Transverse colon (tissue), 4 donors: ENCODE measurements at regions not wholly inside any gene's neighbourhood (a gene's known extent, or its start where the extent isn't known, plus 50 kb on each side); places are given as distances from the start of the nearest gene placed in this dataset.

Source experiments
- CTCF ChIP-seq, 5 experiments: fragments of 200-600 bp in 3 of 5; fragments of 450-650 bp in 2 of 5; sonication (generic) in 3 of 5; IDR thresholded peaks; 1 replicate in 2 of 5; 2 replicates in 3 of 5; pipeline ENCODE4 v1.5.1; 2016 to 2017; ENCODE audit warnings: antibody characterized with exemption in 5 of 5, inconsistent platforms in 3 of 5, mild to moderate bottlenecking in 2 of 5, moderate library complexity in 1 of 5
- EP300 ChIP-seq: sonication (generic); formaldehyde crosslinking; IDR thresholded peaks from one replicate; pipeline ENCODE4 v1.6.1; 2017; ENCODE audit warnings: antibody characterized with exemption, low read depth
- POLR2A ChIP-seq: fragments of 450-650 bp; IDR thresholded peaks from one replicate; pipeline ENCODE4 v1.6.1; 2016; ENCODE audit warnings: antibody characterized with exemption, mild to moderate bottlenecking, moderate library complexity
- POLR2AphosphoS5 ChIP-seq, 3 donors: sonication (generic); formaldehyde crosslinking; IDR thresholded peaks; one replicate each; pipeline ENCODE4 v1.6.1; 2016; ENCODE audit warnings: antibody characterized with exemption in 3 of 3

DNA sequence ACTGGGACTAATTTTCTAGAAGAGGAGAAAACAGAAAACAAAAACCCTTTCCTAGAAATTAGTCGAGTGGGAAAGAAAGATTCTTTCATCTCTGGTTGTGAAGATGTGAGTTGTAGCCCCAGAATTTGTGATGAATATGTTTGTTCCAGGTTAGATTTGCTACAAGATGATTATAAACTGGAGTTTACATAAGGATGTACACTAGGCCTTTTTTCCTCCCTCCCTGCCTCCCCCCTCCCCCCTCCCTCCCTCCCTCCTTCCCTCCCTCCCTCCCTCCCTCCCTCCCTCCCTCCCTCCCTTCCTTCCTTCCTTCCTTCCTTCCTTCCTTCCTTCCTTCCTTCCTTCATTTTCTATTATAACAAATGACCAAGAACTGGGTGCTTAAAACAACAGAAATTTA, 1502.0 kb downstream of the SI start:
- TF ChIP-seq CTCF (IDR thresholded peaks at IDR 0.05) (no peak), POLR2AphosphoS5 (IDR thresholded peaks at IDR 0.05) (no peak), EP300 (no peak), POLR2A (no peak)
